ENCODE measurements at regions not wholly inside any gene's neighbourhood (a gene's known extent, or its start where the extent isn't known, plus 50 kb on each side); places are given as distances from the start of the nearest gene placed in this dataset.

DNA sequence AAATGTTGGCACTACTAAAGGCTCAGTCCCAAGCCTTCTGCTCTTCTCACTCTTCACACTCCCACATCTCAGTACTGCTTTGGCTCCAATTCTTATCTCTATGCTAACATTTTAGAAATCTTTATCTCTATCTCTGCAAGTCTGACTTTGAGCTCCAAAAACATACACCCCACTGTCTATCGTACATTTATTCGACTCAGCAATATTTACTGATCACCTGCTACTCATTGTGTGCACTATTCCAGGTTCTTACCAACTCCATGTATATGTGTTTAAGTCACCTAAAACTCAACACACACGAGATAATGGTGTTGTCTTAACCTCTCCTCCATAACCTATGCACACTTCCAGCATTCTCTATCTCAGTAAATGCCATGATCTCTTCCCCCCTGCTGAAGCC lies 268.2 kb upstream of the CRIM1 start:
- TF ChIP-seq, protein P1, sequence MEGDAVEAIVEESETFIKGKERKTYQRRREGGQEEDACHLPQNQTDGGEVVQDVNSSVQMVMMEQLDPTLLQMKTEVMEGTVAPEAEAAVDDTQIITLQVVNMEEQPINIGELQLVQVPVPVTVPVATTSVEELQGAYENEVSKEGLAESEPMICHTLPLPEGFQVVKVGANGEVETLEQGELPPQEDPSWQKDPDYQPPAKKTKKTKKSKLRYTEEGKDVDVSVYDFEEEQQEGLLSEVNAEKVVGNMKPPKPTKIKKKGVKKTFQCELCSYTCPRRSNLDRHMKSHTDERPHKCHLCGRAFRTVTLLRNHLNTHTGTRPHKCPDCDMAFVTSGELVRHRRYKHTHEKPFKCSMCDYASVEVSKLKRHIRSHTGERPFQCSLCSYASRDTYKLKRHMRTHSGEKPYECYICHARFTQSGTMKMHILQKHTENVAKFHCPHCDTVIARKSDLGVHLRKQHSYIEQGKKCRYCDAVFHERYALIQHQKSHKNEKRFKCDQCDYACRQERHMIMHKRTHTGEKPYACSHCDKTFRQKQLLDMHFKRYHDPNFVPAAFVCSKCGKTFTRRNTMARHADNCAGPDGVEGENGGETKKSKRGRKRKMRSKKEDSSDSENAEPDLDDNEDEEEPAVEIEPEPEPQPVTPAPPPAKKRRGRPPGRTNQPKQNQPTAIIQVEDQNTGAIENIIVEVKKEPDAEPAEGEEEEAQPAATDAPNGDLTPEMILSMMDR (conservative IDR thresholded peaks at IDR 0.05): no peak
- TF ChIP-seq EZH2 (IDR thresholded peaks at IDR 0.05; ENCODE audit: low read depth): no peak

Measured in PC-9 (cell line).